Endothelial cell (in vitro differentiated cells): ENCODE measurements at regions not wholly inside any gene's neighbourhood (a gene's known extent, or its start where the extent isn't known, plus 50 kb on each side); places are given as distances from the start of the nearest gene placed in this dataset.

Experiments
- DNase-seq: peaks from one replicate; pipeline ENCODE4 v3.0.0; 2021; ENCODE audit warnings: low spot score
- H3K27ac Mint-ChIP-seq: one replicate; pipeline ENCODE4 v1.8.0; 2021; ENCODE audit warnings: mixed read lengths, inconsistent platforms; ENCODE audit not compliant: unreplicated experiment
- H3K27me3 Mint-ChIP-seq: one replicate; pipeline ENCODE4 v1.8.0; 2021; ENCODE audit warnings: mild to moderate bottlenecking, moderate library complexity, mixed read lengths, inconsistent platforms; ENCODE audit not compliant: unreplicated experiment
- H3K36me3 Mint-ChIP-seq: one replicate; pipeline ENCODE4 v1.8.0; 2021; ENCODE audit warnings: mild to moderate bottlenecking, low read depth, mixed read lengths, inconsistent platforms; ENCODE audit not compliant: unreplicated experiment
- H3K4me1 Mint-ChIP-seq: one replicate; pipeline ENCODE4 v1.8.0; 2021; ENCODE audit warnings: mild to moderate bottlenecking, mixed read lengths, inconsistent platforms; ENCODE audit not compliant: unreplicated experiment
- H3K4me3 Mint-ChIP-seq: one replicate; pipeline ENCODE4 v1.8.0; 2021; ENCODE audit warnings: mild to moderate bottlenecking, mixed read lengths, inconsistent platforms; ENCODE audit not compliant: unreplicated experiment
- H3K9me3 Mint-ChIP-seq: one replicate; pipeline ENCODE4 v1.8.0; 2021; ENCODE audit warnings: mixed read lengths, inconsistent platforms; ENCODE audit not compliant: unreplicated experiment
- TF ChIP-seq, protein P1 (sequence below): fragments of 200-600 bp; sonication (generic); IDR thresholded peaks from one replicate; pipeline ENCODE4 v1.5.0; 2021; ENCODE audit warnings: antibody characterized with exemption; ENCODE audit not compliant: unreplicated experiment

DNA sequence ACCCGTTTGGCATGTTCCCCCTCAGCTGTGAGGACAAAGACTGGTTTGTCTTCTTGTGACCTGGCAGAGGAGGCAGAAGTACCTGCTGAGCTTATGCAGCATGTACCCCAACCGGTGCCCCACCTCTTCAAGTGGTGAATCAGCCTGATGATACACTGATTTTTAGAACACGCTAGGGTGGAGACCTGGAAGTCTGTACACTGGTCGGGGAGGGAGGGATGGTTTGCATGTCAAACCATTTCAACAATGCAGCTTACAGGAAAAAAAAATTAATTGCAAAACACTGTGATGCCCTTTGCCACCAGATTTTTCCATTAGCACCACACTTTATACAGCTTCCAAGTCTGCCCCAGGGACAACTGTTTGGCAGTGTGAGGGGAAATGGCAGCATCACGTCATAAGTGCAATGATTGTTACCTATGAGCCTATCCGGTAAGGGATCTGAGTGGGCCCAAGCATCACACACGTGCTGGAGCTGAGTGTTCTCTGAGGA is 155.1 kb upstream of the DMRT1 start:
- DNase-seq: no peak
- H3K4me3 Mint-ChIP-seq: no peak overlapping the region
- no peak overlapping the region for H3K27ac Mint-ChIP-seq
- H3K36me3 Mint-ChIP-seq: no peaks in the 10 kb centered on the region
- no peaks in the 10 kb centered on the region for H3K27me3 Mint-ChIP-seq
- peaks cover 29% of the 10 kb centered on the region for H3K4me1 Mint-ChIP-seq
- TF ChIP-seq, protein P1, sequence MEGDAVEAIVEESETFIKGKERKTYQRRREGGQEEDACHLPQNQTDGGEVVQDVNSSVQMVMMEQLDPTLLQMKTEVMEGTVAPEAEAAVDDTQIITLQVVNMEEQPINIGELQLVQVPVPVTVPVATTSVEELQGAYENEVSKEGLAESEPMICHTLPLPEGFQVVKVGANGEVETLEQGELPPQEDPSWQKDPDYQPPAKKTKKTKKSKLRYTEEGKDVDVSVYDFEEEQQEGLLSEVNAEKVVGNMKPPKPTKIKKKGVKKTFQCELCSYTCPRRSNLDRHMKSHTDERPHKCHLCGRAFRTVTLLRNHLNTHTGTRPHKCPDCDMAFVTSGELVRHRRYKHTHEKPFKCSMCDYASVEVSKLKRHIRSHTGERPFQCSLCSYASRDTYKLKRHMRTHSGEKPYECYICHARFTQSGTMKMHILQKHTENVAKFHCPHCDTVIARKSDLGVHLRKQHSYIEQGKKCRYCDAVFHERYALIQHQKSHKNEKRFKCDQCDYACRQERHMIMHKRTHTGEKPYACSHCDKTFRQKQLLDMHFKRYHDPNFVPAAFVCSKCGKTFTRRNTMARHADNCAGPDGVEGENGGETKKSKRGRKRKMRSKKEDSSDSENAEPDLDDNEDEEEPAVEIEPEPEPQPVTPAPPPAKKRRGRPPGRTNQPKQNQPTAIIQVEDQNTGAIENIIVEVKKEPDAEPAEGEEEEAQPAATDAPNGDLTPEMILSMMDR: no peak
- H3K9me3 Mint-ChIP-seq: peaks cover 3% of the 10 kb centered on the region

DNA sequence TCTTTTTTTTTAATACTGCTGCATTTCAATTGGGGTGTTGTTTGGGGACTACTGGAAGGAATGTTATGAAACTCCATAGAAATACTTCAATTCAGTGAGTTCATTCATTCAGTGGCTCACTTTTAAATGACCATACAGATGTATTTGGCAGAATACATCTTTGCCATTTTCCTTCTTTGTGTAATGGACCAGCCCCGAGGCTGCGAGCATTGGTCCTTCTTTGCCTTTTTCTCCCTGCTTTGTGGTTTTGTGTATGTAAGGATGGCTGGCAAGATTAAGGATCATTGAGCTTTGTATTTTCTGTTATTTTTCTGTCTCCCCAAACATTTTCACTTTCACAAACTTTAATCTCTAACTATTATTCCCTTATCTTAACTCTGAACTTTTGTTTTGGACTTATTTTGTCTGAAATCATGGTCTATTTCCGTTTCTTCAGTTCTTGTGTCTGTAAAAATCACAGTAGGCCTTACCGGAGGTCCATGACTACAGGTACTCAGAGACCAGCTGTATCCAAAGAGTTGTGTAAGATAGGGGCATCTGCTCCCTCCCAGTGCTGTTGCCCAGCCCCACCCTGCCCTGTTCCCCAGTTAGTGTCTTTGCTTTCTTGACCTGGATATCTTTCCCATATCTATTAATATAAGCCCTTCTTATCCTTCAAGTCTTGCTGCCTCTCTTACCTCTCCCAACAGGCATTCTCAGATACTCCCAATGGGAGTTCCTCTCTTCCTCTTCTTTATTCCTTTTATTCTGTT is 154.3 kb upstream of the DMRT1 start:
- TF ChIP-seq, protein P1: no peak
- H3K4me3 Mint-ChIP-seq: no peak overlapping the region
- no peak overlapping the region for H3K27ac Mint-ChIP-seq
- H3K4me1 Mint-ChIP-seq: peaks cover 29% of the 10 kb centered on the region
- no peaks in the 10 kb centered on the region for H3K36me3 Mint-ChIP-seq
- H3K27me3 Mint-ChIP-seq: no peaks in the 10 kb centered on the region
- H3K9me3 Mint-ChIP-seq: peaks cover 3% of the 10 kb centered on the region
- no peak for DNase-seq

DNA sequence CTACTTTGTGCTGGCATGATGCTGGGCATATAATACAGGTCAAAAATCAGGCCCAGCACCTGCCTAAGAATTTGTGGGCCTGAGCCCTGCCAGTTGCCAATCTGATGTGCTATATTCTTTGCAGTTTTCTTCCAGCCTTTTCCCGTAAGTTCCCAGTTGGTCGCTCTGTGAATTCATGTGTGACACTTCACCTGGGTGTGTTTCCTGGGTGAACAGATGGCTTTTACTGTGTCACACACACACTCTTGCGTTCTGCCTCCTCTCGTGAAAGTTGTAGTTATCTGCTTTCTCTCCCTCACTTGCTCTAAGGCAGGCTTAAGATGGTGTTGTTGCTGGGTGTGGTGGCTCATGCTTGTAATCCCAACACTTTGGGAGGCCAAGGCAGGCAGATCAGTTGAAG is 153.5 kb upstream of the DMRT1 start:
- Mint-ChIP-seq H3K27ac (no peak overlapping the region), H3K4me1 (peaks cover 24% of the 10 kb centered on the region), H3K4me3 (no peak overlapping the region)

DNA sequence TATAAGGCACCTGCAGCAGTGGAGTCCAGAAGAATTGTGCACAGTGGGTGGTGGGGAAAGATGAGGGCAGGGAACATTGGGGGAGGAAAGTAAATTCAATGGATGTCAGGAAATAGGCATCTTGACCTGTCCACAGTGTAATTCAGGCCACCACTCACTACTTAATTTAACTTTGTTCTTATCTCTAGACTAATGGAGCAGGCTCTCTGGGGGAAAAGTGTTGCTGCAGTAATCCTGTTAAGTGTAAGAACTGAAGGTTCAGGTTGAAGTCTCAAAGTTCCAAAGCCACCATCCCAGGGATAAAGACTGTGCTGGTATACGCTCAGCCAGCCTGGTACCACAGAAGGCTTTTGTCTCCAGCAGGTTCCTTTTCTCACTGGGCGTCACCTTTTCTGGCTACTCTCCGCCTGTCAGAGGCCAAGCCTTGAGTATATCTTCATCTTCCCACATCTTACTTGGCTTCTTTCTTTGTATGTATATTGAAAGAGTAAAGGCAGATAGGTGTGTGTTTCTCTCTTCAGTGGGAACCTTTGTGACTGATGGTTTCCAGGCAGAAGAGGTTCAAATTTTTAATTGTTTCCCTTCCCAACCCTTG is 150.9 kb upstream of the DMRT1 start:
- H3K9me3 Mint-ChIP-seq: peaks cover 3% of the 10 kb centered on the region
- peaks cover 1% of the 10 kb centered on the region for H3K27me3 Mint-ChIP-seq
- H3K4me3 Mint-ChIP-seq: no peak overlapping the region
- H3K4me1 Mint-ChIP-seq: peaks cover 35% of the 10 kb centered on the region
- H3K36me3 Mint-ChIP-seq: no peaks in the 10 kb centered on the region
- no peak for DNase-seq
- H3K27ac Mint-ChIP-seq: no peak overlapping the region
- TF ChIP-seq, protein P1: no peak

More for the DNA sequence above, 153.5 kb upstream of the DMRT1 start:
- H3K9me3 Mint-ChIP-seq: peaks cover 3% of the 10 kb centered on the region
- no peaks in the 10 kb centered on the region for H3K36me3 Mint-ChIP-seq
- DNase-seq: no peak
- TF ChIP-seq, protein P1: no peak
- no peaks in the 10 kb centered on the region for H3K27me3 Mint-ChIP-seq

GRCh38 chr9:691825-692400 is 149.6 kb upstream of the DMRT1 start:
- no peak overlapping the region for H3K27ac Mint-ChIP-seq
- TF ChIP-seq, protein P1: no peak
- H3K27me3 Mint-ChIP-seq: peaks cover 1% of the 10 kb centered on the region
- H3K4me1 Mint-ChIP-seq: peaks cover 39% of the 10 kb centered on the region
- DNase-seq: no peak
- no peaks in the 10 kb centered on the region for H3K36me3 Mint-ChIP-seq
- H3K4me3 Mint-ChIP-seq: no peak overlapping the region
- peaks cover 3% of the 10 kb centered on the region for H3K9me3 Mint-ChIP-seq
